ENCODE measurements at regions not wholly inside any gene's neighbourhood (a gene's known extent, or its start where the extent isn't known, plus 50 kb on each side); places are given as distances from the start of the nearest gene placed in this dataset.

DNA sequence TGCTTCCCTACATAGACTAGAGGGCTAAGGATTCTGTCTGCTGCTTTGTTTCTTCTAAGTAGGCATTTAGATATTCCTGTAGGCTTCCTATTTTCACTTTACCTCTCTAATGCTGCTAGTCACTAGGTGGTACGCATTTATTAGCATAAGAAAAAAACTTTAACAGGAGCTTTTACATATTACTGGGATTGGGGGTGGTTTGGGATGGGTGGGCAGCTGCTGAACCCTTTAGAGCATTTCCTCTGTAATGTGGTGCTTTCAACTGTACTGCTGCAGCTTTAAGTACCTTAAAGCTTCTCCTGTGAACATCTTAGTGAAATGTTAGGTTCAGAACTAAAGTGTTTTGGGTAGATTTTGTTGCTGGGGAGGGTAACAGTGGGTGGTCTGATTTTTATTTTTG lies 92.6 kb downstream of the ZNF486 start:
- TF ChIP-seq EZH2 (IDR thresholded peaks at IDR 0.05; ENCODE audit: borderline replicate concordance, low read length) = no peak
- TF ChIP-seq, protein P1, sequence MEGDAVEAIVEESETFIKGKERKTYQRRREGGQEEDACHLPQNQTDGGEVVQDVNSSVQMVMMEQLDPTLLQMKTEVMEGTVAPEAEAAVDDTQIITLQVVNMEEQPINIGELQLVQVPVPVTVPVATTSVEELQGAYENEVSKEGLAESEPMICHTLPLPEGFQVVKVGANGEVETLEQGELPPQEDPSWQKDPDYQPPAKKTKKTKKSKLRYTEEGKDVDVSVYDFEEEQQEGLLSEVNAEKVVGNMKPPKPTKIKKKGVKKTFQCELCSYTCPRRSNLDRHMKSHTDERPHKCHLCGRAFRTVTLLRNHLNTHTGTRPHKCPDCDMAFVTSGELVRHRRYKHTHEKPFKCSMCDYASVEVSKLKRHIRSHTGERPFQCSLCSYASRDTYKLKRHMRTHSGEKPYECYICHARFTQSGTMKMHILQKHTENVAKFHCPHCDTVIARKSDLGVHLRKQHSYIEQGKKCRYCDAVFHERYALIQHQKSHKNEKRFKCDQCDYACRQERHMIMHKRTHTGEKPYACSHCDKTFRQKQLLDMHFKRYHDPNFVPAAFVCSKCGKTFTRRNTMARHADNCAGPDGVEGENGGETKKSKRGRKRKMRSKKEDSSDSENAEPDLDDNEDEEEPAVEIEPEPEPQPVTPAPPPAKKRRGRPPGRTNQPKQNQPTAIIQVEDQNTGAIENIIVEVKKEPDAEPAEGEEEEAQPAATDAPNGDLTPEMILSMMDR (IDR thresholded peaks at IDR 0.05; ENCODE audit: low read length) = no peak
- H4K20me1 ChIP-seq (ENCODE audit: insufficient read depth, low read length) = no peaks in the 10 kb centered on the region
- H3K9ac ChIP-seq (ENCODE audit: low read length) = no peak overlapping the region

DNA sequence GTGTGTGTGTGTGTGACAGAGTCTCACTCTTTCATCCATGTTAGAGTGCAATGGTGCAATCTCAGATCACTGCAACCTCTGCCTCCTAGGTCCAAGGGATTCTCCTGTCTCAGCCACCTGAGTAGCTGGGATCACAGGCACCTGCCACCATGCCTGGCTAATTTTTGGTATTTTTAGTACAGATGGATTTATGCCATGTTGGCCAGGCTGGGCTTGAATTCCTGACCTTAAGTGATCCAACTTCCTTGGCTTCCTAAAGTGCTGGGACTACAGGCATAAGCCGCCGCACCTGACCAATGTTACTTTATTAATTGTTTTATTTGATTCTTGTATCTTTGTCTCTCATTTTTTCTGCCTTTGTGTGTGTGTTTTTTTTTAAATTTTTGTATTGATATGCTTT lies 89.6 kb downstream of the ZNF486 start:
- Histone ChIP-seq H4K20me1 (ENCODE audit: insufficient read depth, low read length) (no peaks in the 10 kb centered on the region), H3K79me2 (ENCODE audit: insufficient read depth, low read length) (no peaks in the 10 kb centered on the region), H3K27me3 (ENCODE audit: insufficient read depth, low read length) (no peaks in the 10 kb centered on the region), H3K36me3 (ENCODE audit: insufficient read depth, low read length) (no peaks in the 10 kb centered on the region), H3F3A (ENCODE audit: insufficient read depth, low read length) (no peaks in the 10 kb centered on the region), H3K4me3 (ENCODE audit: low read depth, low read length, poor library complexity, severe bottlenecking) (no peak overlapping the region), H3K4me1 (ENCODE audit: insufficient read depth, low read length, severe bottlenecking) (no peaks in the 10 kb centered on the region), H2AFZ (ENCODE audit: low read length) (no peak overlapping the region), H3K9ac (ENCODE audit: low read length) (no peak overlapping the region), H3K4me2 (ENCODE audit: low read length) (no peak overlapping the region), H3K9me2 (ENCODE audit: low read depth, low read length) (no peaks in the 10 kb centered on the region), H3K9me3 (ENCODE audit: low read length) (0 out of 2 replicates have a peak, but pooled peaks cover 3% of the 10 kb centered on the region), H3K27ac (ENCODE audit: low read depth, low read length, poor library complexity, severe bottlenecking) (no peak overlapping the region)
- TF ChIP-seq, protein P1 (IDR thresholded peaks at IDR 0.05; ENCODE audit: low read length) = no peak
- no peak for TF ChIP-seq EZH2 (IDR thresholded peaks at IDR 0.05; ENCODE audit: borderline replicate concordance, low read length)

More for the DNA sequence above, 92.6 kb downstream of the ZNF486 start:
- Histone ChIP-seq H3F3A (ENCODE audit: insufficient read depth, low read length) (no peaks in the 10 kb centered on the region), H3K4me3 (ENCODE audit: low read depth, low read length, poor library complexity, severe bottlenecking) (no peak overlapping the region), H2AFZ (ENCODE audit: low read length) (no peak overlapping the region), H3K9me2 (ENCODE audit: low read depth, low read length) (no peaks in the 10 kb centered on the region), H3K4me2 (ENCODE audit: low read length) (no peak overlapping the region), H3K36me3 (ENCODE audit: insufficient read depth, low read length) (no peaks in the 10 kb centered on the region), H3K79me2 (ENCODE audit: insufficient read depth, low read length) (no peaks in the 10 kb centered on the region), H3K27ac (ENCODE audit: low read depth, low read length, poor library complexity, severe bottlenecking) (no peak overlapping the region), H3K9me3 (ENCODE audit: low read length) (0 out of 2 replicates have a peak, but pooled peaks cover 3% of the 10 kb centered on the region), H3K4me1 (ENCODE audit: insufficient read depth, low read length, severe bottlenecking) (no peaks in the 10 kb centered on the region), H3K27me3 (ENCODE audit: insufficient read depth, low read length) (no peaks in the 10 kb centered on the region)

DNA sequence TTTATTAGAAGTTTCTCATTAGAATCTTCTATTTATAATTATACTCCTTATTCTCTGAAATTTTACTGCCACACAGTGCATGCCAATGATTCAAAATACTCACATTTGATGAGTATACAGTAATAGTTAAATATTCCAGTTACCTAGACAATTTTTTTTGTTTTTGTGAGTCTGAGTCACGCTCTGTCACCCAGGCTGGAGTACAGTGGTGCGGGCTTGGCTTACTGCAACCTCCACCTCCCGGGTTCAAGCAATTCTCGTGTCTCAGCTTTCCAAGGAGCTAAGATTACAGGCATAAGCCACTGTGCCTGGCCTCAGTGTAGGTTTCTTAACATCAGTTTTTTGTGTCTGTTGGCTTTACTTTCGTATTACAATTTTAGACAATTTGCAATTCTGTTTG lies 87.1 kb downstream of the ZNF486 start:
- H2AFZ ChIP-seq (ENCODE audit: low read length) = no peak overlapping the region
- no peak for TF ChIP-seq EZH2 (IDR thresholded peaks at IDR 0.05; ENCODE audit: borderline replicate concordance, low read length)
- TF ChIP-seq, protein P1 (IDR thresholded peaks at IDR 0.05; ENCODE audit: low read length) = no peak
- H3K36me3 ChIP-seq (ENCODE audit: insufficient read depth, low read length) = no peaks in the 10 kb centered on the region
- H3K4me3 ChIP-seq (ENCODE audit: low read depth, low read length, poor library complexity, severe bottlenecking) = no peak overlapping the region
- no peaks in the 10 kb centered on the region for H4K20me1 ChIP-seq (ENCODE audit: insufficient read depth, low read length)
- no peak overlapping the region for H3K9ac ChIP-seq (ENCODE audit: low read length)
- no peak overlapping the region for H3K4me2 ChIP-seq (ENCODE audit: low read length)
- H3K27ac ChIP-seq (ENCODE audit: low read depth, low read length, poor library complexity, severe bottlenecking) = no peak overlapping the region
- H3F3A ChIP-seq (ENCODE audit: insufficient read depth, low read length) = no peaks in the 10 kb centered on the region
- no peaks in the 10 kb centered on the region for H3K9me2 ChIP-seq (ENCODE audit: low read depth, low read length)
- no peaks in the 10 kb centered on the region for H3K9me3 ChIP-seq (ENCODE audit: low read length)
- no peaks in the 10 kb centered on the region for H3K4me1 ChIP-seq (ENCODE audit: insufficient read depth, low read length, severe bottlenecking)
- no peaks in the 10 kb centered on the region for H3K79me2 ChIP-seq (ENCODE audit: insufficient read depth, low read length)
- no peaks in the 10 kb centered on the region for H3K27me3 ChIP-seq (ENCODE audit: insufficient read depth, low read length)
